Activated CD4-positive, CD25-positive, alpha-beta regulatory T cell (primary cell): ENCODE measurements at regions not wholly inside any gene's neighbourhood (a gene's known extent, or its start where the extent isn't known, plus 50 kb on each side); places are given as distances from the start of the nearest gene placed in this dataset.

Source experiments
- DNase-seq, 4 experiments: peaks; one replicate each; lab custom pipeline; 2025; lab: John Stamatoyannopoulos, UW

DNA sequence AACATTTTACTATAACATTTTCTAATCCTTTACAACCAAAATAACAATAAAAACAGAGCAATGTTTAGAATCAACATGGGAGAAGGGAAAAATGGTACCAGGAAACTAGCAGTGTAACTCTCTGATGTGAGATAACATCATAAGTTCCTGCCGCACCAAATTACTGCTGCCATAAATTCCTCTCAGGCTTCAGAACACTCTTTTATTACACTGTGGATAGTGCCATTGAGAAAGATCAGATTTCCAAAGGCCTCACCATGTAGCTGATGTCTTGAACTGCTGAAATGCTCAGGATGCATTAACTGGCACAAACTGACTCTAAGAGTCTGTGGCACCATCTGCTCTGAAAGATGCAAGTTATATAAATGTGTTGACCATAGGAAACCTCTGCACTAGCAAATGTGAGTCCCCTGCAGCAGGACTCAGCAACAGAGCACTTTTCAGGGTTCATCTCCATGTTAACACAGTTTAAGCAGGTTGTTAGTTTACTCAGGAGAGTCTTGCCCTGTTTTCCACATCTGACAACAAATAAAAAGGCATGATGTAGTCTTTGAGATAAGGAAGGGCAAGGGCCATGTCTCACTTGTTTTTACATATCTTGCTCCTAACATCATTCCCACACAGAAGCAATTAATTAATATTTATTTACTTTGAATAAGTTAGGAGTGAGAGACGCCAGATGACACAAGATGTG lies 218.1 kb downstream of the CETN3 start:
- no peak for DNase-seq

DNA sequence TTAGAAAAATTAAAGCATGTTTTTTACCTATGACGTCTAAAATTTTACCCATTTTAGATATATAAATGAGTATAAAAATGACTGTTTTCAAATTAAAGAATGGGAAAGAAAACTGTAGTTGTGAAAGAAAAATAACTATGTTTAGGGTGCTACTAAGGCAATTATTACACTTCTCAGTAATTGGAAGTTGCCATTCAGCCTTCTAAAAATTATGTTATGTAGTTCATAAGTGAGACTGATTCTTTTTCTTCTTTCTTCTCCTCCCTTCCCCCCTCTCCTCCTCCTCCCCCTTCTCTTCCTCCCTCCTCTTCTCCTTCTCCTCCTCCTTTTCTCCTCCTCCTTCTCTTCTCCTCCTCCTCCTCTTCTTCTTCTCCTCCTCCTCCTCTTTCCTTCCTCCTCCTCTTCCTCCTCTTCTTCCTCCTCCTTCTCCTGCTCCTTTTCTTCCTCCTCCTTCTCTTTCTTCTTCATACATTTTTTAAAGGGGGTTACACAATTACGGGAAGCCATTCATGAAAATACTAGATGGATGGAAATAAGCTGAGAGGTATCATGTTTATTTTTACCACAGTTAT lies 223.6 kb downstream of the CETN3 start:
- no peak for DNase-seq

DNA sequence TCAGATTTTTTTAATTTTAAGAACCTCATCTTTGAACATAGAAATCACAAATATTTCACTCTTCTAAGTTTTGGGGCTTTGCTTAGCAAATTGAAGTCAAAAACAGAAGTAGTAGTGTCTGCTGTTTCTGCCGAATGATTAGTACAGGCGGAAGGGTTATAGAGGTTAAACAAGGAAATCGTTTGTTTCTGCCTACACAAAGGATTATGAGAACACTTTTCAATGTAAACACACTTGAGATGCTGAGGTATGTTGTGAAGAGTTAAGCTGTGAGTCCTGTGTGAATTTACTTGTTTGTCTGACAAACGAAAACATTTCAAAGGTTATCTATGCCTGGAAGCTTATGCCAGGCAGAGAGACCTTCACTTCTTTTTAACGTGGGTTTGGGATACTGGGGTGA lies 224.8 kb downstream of the CETN3 start:
- DNase-seq = no peak

GRCh38 chr5:90182726-90183125 lies 226.8 kb downstream of the CETN3 start:
- no peak for DNase-seq

- DNase-seq = no peak
These were observed 235.3 kb downstream of the CETN3 start for GRCh38 chr5:90174236-90174635.

DNA sequence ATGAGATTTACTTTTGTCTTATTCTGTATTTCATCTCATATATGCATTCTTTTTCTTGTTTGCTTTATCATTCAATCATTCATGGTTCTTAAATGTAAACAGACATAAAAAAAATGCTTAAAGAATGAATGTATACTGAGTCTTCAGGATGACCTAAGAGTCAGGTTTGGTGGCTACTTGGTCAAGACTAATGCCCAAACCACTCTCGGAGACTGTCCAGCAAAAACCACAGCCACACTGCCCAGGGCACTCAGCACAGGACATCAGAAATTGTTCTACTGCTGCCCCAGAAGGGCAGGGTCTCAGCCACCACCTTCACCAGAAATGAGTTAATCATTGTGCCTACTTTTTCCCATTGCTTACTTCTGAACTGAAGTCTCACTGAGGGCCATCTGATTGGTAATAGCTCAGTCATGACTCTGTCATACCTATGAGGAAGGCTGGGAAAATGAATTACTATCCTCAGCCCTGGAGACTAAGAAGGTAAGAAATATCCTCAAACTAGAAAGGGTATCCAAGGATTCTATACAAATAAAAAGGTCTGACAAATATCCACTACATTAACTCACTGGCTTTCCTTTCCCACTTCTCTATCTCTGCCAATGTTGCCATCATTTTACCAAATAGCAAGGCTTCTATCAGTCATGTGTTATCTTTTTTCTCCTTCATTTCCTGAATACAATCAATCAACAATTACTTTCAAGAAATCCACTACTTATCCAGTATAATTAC lies 236.1 kb downstream of the CETN3 start:
- DNase-seq = no peak

GRCh38 chr5:90171466-90171865 lies 238.1 kb downstream of the CETN3 start:
- no peak for DNase-seq

DNA sequence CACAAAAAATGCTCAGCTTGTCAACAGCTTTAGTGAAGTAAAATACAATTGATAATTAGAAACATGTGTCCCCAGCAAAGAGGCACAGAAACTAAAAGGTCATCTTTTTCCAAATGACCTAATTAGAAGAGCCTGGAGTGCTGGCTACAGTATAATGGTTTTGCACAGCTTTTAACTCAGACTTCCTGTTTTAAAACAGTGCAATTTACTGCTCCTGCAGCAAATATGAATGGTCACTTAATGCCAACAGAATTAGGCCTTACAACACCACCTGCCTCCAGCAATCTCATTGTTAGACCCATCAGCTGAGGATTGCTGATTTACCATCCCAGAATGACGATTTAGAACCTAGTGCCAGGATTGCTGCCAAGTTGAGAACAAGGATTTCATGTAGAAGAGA lies 239.3 kb downstream of the CETN3 start:
- no peak for DNase-seq

GRCh38 chr5:90169078-90169477 lies 240.5 kb downstream of the CETN3 start:
- DNase-seq = no peak

- no peak for DNase-seq
These were observed 241.2 kb downstream of the CETN3 start for GRCh38 chr5:90168399-90168798.

GRCh38 chr5:90166816-90167215 lies 242.7 kb downstream of the CETN3 start:
- DNase-seq = no peak

GRCh38 chr5:90162324-90162723 lies 247.2 kb downstream of the CETN3 start:
- DNase-seq = no peak

GRCh38 chr5:90161414-90161813 lies 248.1 kb downstream of the CETN3 start:
- no peak for DNase-seq

- DNase-seq = no peak
These were observed 251.4 kb downstream of the CETN3 start for GRCh38 chr5:90158131-90158530.

GRCh38 chr5:90153031-90153430 lies 256.5 kb downstream of the CETN3 start:
- no peak for DNase-seq

- DNase-seq = no peak
These were observed 264.8 kb downstream of the CETN3 start for GRCh38 chr5:90144625-90145327.

DNA sequence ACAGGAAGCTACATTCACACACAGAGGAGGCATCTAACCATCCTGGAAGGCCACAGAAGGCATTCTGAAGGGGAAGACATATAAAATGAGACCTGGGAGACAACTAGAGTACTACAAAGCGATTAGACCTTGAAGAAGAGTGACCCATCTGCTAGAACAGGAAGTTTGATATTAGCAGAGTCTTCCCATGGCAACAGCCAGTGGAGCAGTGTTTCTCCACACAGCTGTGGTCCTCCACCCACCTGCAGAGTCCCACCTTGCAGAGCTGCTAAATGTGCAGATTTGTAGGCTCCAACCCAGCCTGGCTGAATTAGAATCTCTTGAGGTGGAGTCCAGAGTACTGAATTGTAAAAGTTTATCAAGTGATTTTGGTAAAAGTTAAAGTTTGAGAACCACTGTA lies 267.0 kb downstream of the CETN3 start:
- DNase-seq = no peak

- no peak for DNase-seq
These were observed 267.6 kb downstream of the CETN3 start for GRCh38 chr5:90141984-90142383.

- DNase-seq = no peak
These were observed 272.5 kb downstream of the CETN3 start for GRCh38 chr5:90136952-90137528.

DNA sequence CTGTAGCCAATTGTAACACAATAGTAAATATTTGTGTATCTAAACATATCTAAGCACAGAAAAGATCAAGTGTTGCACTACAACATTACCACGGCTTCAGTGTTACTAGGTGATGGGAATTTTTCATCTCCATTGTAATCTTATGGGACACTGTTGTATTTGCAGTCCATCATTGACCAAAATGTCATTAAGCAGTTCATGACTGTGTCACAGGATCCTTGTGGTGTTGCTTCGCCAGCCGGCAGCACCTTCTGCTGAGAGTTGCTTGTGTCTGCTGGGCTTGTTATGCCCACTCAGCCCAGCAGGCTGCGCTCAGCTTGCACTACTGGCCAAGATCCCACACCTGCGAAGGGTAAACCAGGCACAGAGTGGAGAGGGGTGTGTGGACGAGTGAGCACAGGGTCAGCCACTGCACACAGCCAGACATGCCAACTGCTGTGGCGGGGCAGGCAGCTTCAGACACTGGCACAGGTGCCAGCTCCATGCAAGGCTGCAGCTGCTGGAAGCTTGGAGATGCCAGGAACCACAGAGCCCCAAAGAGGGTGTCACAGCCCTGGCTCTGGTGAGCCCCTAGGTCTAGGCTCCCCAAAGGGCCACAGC lies 273.7 kb downstream of the CETN3 start:
- DNase-seq = no peak

GRCh38 chr5:90134892-90135291 lies 274.7 kb downstream of the CETN3 start:
- no peak for DNase-seq

GRCh38 chr5:90134381-90134780 lies 275.2 kb downstream of the CETN3 start:
- DNase-seq = no peak
